ENCODE measurements at regions not wholly inside any gene's neighbourhood (a gene's known extent, or its start where the extent isn't known, plus 50 kb on each side); places are given as distances from the start of the nearest gene placed in this dataset.

DNA sequence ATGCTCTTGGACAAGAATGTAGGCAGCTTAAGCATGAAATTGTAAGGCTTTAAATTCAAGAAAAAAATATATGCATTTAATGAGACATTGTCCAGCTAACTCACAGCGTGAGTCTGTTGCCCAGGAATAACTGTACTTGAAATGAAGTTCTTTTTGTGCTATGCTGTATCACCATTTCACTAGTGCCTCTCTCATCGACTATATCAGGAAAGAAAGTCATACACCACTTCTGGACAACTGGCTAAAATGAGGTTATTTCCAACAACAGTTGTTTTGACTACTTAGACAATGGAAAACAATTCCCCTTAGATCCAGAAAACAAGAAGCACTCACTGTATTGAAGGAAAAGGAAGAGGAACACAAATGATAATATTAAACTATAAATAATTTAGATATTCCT lies 251.8 kb downstream of the CRPPA start:
- Histone ChIP-seq H3K27me3 (ENCODE audit: insufficient read depth, low read depth, severe bottlenecking) (no peaks in the 10 kb centered on the region), H3K36me3 (no peaks in the 10 kb centered on the region), H3K9me3 (ENCODE audit: severe bottlenecking) (no peaks in the 10 kb centered on the region), H3K27ac (no peak overlapping the region), H3K4me3 (ENCODE audit: low read depth, low read length) (no peak overlapping the region)
- DNase-seq, result no peak
- TF ChIP-seq, protein P1, sequence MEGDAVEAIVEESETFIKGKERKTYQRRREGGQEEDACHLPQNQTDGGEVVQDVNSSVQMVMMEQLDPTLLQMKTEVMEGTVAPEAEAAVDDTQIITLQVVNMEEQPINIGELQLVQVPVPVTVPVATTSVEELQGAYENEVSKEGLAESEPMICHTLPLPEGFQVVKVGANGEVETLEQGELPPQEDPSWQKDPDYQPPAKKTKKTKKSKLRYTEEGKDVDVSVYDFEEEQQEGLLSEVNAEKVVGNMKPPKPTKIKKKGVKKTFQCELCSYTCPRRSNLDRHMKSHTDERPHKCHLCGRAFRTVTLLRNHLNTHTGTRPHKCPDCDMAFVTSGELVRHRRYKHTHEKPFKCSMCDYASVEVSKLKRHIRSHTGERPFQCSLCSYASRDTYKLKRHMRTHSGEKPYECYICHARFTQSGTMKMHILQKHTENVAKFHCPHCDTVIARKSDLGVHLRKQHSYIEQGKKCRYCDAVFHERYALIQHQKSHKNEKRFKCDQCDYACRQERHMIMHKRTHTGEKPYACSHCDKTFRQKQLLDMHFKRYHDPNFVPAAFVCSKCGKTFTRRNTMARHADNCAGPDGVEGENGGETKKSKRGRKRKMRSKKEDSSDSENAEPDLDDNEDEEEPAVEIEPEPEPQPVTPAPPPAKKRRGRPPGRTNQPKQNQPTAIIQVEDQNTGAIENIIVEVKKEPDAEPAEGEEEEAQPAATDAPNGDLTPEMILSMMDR (IDR thresholded peaks at IDR 0.05; ENCODE audit: low read depth, low read length), result no peak

DNA sequence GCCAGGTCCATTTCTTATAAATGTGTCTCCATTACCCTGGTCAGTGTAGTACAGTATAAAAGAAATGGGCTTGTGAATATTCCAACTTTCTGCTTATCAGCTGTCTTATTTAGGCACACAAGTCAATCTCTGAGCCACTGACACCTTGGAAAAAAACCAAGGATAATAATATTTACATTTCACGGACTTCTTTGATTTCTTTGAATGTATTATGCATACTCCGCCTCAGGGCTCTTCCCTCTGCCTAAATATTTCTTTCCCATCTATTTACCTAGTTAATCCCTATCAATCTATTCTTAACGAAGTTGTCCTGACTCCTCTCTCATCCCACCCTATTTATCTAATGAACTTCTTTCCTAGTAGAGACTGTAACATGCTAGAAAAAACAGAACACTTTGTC lies 253.8 kb downstream of the CRPPA start:
- DNase-seq, result no peak
- TF ChIP-seq, protein P1 (IDR thresholded peaks at IDR 0.05; ENCODE audit: low read depth, low read length), result no peak
- Histone ChIP-seq H3K27ac (no peak overlapping the region), H3K27me3 (ENCODE audit: insufficient read depth, low read depth, severe bottlenecking) (no peaks in the 10 kb centered on the region), H3K36me3 (no peaks in the 10 kb centered on the region), H3K4me3 (ENCODE audit: low read depth, low read length) (no peak overlapping the region), H3K9me3 (ENCODE audit: severe bottlenecking) (no peaks in the 10 kb centered on the region)

DNA sequence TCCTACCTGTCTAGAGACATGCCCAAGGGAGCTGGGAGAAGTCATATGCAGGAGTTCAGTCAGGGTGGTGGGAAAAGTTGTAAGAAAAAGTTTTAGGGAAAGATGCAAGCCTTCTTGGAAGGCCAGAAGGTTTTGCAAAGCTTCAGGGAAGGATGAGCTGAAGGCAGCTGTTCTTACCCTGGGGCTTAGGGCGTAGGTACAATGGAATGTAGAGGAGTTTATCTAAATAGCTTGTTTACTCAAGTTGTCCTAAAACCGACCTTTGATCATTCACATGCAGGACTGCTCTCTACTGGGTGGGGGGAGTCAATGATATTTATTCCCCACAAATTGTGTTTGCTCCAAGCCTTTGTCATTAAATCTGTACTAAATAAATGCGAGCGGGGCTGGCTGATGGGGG lies 277.0 kb downstream of the CRPPA start:
- no peak overlapping the region for H3K4me3 ChIP-seq (ENCODE audit: low read depth, low read length)
- H3K27me3 ChIP-seq (ENCODE audit: insufficient read depth, low read depth, severe bottlenecking), result no peaks in the 10 kb centered on the region
- no peak for DNase-seq
- no peak overlapping the region for H3K27ac ChIP-seq
- no peaks in the 10 kb centered on the region for H3K9me3 ChIP-seq (ENCODE audit: severe bottlenecking)
- no peaks in the 10 kb centered on the region for H3K36me3 ChIP-seq
- TF ChIP-seq, protein P1 (IDR thresholded peaks at IDR 0.05; ENCODE audit: low read depth, low read length), result no peak

DNA sequence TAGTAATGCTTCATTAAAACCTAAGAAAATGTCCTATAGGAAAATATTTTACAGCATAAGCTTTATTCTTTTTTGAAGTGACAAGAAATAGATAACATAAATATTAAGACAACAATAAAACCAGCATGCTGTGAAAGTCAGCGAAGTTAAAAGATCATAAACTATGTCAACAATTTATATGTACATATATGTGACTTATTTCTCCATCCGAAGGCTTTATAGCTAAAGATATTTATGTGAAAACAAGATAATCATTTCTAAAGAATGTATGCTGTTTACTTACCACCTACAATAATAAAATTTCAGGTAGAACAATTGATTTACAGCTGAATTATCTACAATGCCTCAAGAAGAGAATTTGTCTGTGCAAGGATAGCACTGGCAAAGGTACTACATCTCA lies 283.4 kb downstream of the CRPPA start:
- TF ChIP-seq, protein P1 (IDR thresholded peaks at IDR 0.05; ENCODE audit: low read depth, low read length), result no peak
- no peaks in the 10 kb centered on the region for H3K27me3 ChIP-seq (ENCODE audit: insufficient read depth, low read depth, severe bottlenecking)
- H3K9me3 ChIP-seq (ENCODE audit: severe bottlenecking), result no peaks in the 10 kb centered on the region
- H3K4me3 ChIP-seq (ENCODE audit: low read depth, low read length), result no peak overlapping the region
- no peaks in the 10 kb centered on the region for H3K36me3 ChIP-seq
- no peak overlapping the region for H3K27ac ChIP-seq
- DNase-seq, result no peak

DNA sequence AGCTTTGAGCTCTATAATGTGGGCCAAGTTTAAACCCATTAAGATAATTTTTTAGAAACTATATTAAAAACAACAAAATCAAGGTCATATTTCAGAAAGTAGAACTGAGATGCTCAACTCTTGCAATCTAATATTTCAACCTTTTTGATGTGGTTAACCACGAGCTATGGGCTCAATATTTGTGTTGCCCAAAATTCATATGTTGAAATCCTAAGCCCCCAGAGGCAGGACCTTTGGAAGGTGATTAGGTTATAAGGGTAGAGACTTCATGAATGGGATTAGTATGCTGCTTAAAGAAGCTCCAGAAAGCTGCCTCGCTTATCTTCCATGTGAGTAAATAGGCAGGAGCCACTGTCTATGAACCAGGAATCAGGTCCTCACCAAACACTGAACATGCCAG lies 284.4 kb downstream of the CRPPA start:
- no peaks in the 10 kb centered on the region for H3K27me3 ChIP-seq (ENCODE audit: insufficient read depth, low read depth, severe bottlenecking)
- no peaks in the 10 kb centered on the region for H3K9me3 ChIP-seq (ENCODE audit: severe bottlenecking)
- TF ChIP-seq, protein P1 (IDR thresholded peaks at IDR 0.05; ENCODE audit: low read depth, low read length), result no peak
- H3K36me3 ChIP-seq, result no peaks in the 10 kb centered on the region
- H3K4me3 ChIP-seq (ENCODE audit: low read depth, low read length), result no peak overlapping the region
- DNase-seq, result no peak
- H3K27ac ChIP-seq, result no peak overlapping the region

DNA sequence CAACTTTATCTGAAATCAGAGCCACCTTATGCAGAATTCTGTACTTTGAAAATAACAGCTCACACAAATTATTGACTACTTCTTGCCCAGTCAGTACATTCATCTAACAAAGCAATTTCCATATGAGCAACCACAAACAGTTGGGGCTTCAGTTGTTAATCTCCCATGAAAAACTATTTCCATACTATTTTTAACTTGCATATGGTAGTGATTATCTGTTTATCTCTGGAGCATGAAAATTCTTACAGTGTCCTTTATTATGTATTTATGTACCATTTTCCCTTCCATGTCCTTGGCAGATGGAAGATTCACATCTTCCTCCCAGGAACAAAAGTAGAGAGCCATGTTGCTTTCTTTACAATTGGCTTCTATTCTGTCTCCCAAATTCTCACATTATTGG lies 285.7 kb downstream of the CRPPA start:
- DNase-seq, result no peak
- Histone ChIP-seq H3K27me3 (ENCODE audit: insufficient read depth, low read depth, severe bottlenecking) (no peaks in the 10 kb centered on the region), H3K9me3 (ENCODE audit: severe bottlenecking) (no peaks in the 10 kb centered on the region), H3K36me3 (no peaks in the 10 kb centered on the region), H3K4me3 (ENCODE audit: low read depth, low read length) (no peak overlapping the region), H3K27ac (no peak overlapping the region)
- TF ChIP-seq, protein P1 (IDR thresholded peaks at IDR 0.05; ENCODE audit: low read depth, low read length), result no peak

All from WERI-Rb-1 (cell line).